ENCODE measurements at regions not wholly inside any gene's neighbourhood (a gene's known extent, or its start where the extent isn't known, plus 50 kb on each side); places are given as distances from the start of the nearest gene placed in this dataset.

DNA sequence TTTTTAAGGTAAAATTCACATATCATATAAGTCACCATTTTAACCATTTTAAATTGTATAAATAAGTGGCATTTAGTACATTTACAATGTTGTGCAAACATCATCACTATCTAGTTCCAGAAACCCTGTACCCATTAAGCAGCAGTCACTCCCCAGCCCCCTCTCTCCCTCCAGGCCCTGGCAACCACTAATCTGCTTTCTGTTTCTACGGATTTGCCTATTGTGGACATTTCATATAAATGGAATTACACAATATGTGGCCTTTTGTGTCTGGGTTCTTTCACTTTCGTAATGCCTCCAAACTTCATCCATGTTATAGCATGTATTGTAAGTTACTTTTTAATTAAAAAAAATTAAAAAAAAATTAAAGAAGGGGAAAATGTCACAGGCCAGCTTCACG lies 58.0 kb upstream of the RAB3GAP2 start:
- TF ChIP-seq, protein P1, sequence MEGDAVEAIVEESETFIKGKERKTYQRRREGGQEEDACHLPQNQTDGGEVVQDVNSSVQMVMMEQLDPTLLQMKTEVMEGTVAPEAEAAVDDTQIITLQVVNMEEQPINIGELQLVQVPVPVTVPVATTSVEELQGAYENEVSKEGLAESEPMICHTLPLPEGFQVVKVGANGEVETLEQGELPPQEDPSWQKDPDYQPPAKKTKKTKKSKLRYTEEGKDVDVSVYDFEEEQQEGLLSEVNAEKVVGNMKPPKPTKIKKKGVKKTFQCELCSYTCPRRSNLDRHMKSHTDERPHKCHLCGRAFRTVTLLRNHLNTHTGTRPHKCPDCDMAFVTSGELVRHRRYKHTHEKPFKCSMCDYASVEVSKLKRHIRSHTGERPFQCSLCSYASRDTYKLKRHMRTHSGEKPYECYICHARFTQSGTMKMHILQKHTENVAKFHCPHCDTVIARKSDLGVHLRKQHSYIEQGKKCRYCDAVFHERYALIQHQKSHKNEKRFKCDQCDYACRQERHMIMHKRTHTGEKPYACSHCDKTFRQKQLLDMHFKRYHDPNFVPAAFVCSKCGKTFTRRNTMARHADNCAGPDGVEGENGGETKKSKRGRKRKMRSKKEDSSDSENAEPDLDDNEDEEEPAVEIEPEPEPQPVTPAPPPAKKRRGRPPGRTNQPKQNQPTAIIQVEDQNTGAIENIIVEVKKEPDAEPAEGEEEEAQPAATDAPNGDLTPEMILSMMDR (conservative IDR thresholded peaks at IDR 0.05; ENCODE audit: low read length): no peak
- peak; percentile 13 for DNase-seq (ENCODE audit: low read depth)
- H3K4me3 ChIP-seq (ENCODE audit: low read length): no peak overlapping the region

DNA sequence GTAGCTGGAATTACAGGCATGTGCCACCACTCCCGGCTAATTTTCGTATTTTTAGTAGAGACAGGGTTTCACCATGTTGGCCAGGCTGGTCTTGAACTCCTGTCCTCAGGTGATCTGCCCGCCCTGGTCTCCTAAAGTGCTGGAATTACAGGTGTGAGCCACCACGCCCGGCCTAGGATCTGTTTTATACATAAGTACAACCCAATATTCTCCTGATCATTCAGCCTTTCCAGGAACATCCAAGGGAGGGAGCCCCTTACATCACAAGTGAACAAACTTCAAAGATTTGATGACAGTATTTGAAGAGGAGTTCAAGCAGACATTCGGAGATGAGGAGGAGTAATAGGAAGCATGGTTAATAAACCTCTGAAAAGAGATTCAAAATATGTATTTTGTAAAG lies 54.9 kb upstream of the RAB3GAP2 start:
- TF ChIP-seq, protein P1 (conservative IDR thresholded peaks at IDR 0.05; ENCODE audit: low read length): no peak
- no peak overlapping the region for H3K4me3 ChIP-seq (ENCODE audit: low read length)
- no peak for DNase-seq (ENCODE audit: low read depth)

DNA sequence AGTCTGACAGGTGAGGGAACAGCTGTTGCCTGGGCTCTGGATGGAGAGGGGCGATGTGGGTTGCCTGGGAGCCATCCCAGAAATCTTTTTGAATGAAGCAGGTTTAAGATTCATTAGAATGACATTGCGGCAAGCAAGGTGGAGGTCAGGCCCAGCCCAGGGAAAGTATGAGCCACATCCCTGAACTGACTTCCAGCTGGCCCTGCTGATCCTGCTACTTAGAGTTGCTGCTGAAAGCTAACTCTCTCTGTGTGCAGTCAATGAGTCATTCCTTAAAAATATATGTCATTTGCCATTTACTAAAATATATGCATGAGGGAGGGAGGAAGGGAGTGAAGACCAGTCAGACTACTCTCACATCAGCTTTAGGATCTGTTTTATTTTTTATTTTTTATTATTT lies 54.3 kb upstream of the RAB3GAP2 start:
- no peak for DNase-seq (ENCODE audit: low read depth)

DNA sequence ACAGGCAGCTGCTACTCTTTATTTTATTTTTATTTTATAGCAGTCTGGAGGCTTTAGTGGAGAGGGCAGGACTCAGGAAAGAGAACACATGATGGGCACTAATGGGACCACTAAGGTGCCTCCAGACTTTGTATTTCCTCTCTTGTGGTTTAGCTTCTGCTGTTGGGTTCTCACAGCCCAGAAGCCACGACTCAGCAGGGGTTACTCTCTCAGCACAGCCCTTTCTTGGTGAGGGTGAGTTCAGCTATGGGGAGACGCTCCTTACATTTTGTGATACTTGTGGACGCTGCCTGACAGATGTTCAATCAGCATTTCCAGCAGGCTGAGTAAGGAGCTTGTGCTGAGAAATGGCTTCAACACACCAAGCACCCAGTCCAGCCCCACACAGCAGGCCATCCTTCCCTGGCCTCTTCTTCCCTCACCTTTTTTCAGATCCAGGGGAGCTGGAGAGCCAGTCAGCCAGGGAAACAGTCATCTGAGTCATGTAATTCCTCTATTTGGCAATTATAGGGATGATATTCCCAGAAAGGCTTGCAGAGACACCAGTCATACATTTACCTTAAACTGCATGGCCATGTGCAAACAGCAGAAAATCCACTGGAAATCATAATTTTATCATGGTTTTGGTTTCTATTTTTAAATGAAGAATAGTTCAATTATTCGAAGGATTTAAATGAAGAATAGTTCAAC lies 53.2 kb upstream of the RAB3GAP2 start:
- TF ChIP-seq, protein P1 (conservative IDR thresholded peaks at IDR 0.05; ENCODE audit: low read length): no peak
- no peak overlapping the region for H3K4me3 ChIP-seq (ENCODE audit: low read length)
- no peak for DNase-seq (ENCODE audit: low read depth)

More for the DNA sequence above, 54.3 kb upstream of the RAB3GAP2 start:
- TF ChIP-seq, protein P1 (conservative IDR thresholded peaks at IDR 0.05; ENCODE audit: low read length): no peak
- no peak overlapping the region for H3K4me3 ChIP-seq (ENCODE audit: low read length)

DNA sequence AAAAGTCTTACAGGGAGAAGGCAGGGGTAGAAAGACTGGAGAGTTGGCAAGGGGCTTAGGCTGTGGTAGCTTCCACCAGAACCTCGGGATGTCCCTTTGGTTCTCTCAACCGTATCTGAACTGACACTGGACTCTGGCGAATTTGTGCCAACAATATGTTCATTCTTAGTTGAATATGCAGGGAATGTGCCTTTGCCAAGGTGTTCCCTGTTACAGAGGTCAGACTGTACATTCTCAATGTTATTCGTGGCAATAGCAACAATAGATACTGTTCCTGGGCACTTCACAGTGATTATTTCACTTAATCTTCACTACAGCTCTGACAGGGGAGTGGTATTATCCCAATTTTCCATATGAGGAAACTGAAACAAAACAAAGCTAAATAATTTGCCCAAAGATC lies 51.5 kb upstream of the RAB3GAP2 start:
- DNase-seq (ENCODE audit: low read depth): no peak
- H3K4me3 ChIP-seq (ENCODE audit: low read length): no peak overlapping the region
- TF ChIP-seq, protein P1 (conservative IDR thresholded peaks at IDR 0.05; ENCODE audit: low read length): no peak

DNA sequence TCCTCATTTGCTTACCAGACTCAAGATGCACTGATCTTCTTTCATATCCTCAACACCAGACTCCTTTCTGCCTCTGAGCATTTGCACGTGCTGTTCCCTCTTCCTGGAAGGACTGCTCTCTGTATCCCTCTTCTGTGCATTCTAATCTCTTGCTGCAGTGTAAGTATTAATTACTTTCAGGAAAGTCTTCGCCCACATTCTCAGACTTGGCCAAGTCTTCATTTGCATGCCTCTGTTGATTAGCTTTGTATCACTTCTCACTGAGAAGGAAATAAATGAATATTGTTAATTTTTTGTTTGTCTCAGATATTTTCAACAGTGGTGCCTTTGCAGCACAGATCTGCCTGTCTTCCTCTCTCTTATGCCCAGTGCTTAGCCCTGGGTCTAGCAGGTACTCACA lies 50.3 kb upstream of the RAB3GAP2 start:
- TF ChIP-seq, protein P1 (conservative IDR thresholded peaks at IDR 0.05; ENCODE audit: low read length): no peak
- H3K4me3 ChIP-seq (ENCODE audit: low read length): no peak overlapping the region
- no peak for DNase-seq (ENCODE audit: low read depth)

All from AG10803 (cell line).